H1 (cell line): ENCODE measurements at regions not wholly inside any gene's neighbourhood (a gene's known extent, or its start where the extent isn't known, plus 50 kb on each side); places are given as distances from the start of the nearest gene placed in this dataset.

Source experiments
- CTCF ChIA-PET: fragments of 300-600 bp; sonication (Branson Sonifier 250); formaldehyde crosslinking; loops from one replicate; lab custom pipeline; 2021; ENCODE audit not compliant: partially characterized antibody; lab: Charles Lee
- POLR2A ChIA-PET: fragments of 300-600 bp; sonication (Branson Sonifier 250); formaldehyde crosslinking; loops from one replicate; lab custom pipeline; 2021; ENCODE audit warnings: inconsistent platforms; ENCODE audit not compliant: partially characterized antibody; lab: Charles Lee
- DNase-seq, 2 experiments: peaks; one replicate each; pipeline versions ENCODE4 v3.0.0 to v3.0.0-alpha.2; 2010 to 2022; ENCODE audit warnings: low spot score in 2 of 2, low read depth in 1 of 2, mixed read lengths in 1 of 2
- FAIRE-seq: peaks from 2 replicates; lab custom pipeline; 2011; peaks lifted over from hg19 to GRCh38; lab: Jason Lieb, UNC
- H2AFZ ChIP-seq: 2 replicates; pipeline ENCODE4 v1.8.1; 2012; ENCODE audit warnings: low read length, inconsistent platforms
- H2AK5ac ChIP-seq: 2 replicates; pipeline ENCODE4 v1.6.1; 2013; ENCODE audit warnings: low read depth, low read length
- H2BK120ac ChIP-seq: replicated peaks from 2 replicates; pipeline ENCODE3; 2013; ENCODE audit warnings: low read depth, low read length, inconsistent platforms
- H2BK12ac ChIP-seq: 2 replicates; pipeline ENCODE4 v1.6.1; 2013; ENCODE audit warnings: low read depth, low read length
- H2BK15ac ChIP-seq: 2 replicates; pipeline ENCODE4 v1.6.1; 2013; ENCODE audit warnings: low read length
- H2BK20ac ChIP-seq: 2 replicates; pipeline ENCODE4 v1.6.1; 2013; ENCODE audit warnings: low read length
- H2BK5ac ChIP-seq: 2 replicates; pipeline ENCODE4 v1.6.1; 2013; ENCODE audit warnings: low read depth, low read length
- H3K14ac ChIP-seq: 2 replicates; pipeline ENCODE4 v1.6.1; 2013; ENCODE audit warnings: inconsistent platforms; ENCODE audit not compliant: insufficient read length
- H3K18ac ChIP-seq: 2 replicates; pipeline ENCODE4 v1.6.1; 2013; ENCODE audit warnings: low read length; ENCODE audit errors: extremely low read depth
- H3K23ac ChIP-seq: 2 replicates; pipeline ENCODE4 v1.6.1; 2013; ENCODE audit warnings: inconsistent platforms; ENCODE audit not compliant: insufficient read length
- H3K23me2 ChIP-seq: 2 replicates; pipeline ENCODE4 v1.6.1; 2013; ENCODE audit warnings: low read depth, low read length
- H3K27ac ChIP-seq: 2 replicates; pipeline ENCODE4 v1.6.1; 2011; ENCODE audit warnings: low read depth, low read length, inconsistent platforms
- H3K27me3 ChIP-seq, 4 experiments: replicated peaks in 1 of 4; 1 replicate in 1 of 4; 2 replicates in 3 of 4; pipeline versions ENCODE4 v1.6.1 to v1.8.1; 2011 to 2013; ENCODE audit warnings: low read length in 3 of 4, mild to moderate bottlenecking in 3 of 4, inconsistent platforms in 2 of 4, mixed read lengths in 2 of 4, moderate library complexity in 1 of 4; ENCODE audit not compliant: control insufficient read depth in 3 of 4, insufficient read depth in 3 of 4; ENCODE audit errors: extremely low read depth in 1 of 4
- H3K36me3 ChIP-seq, 4 experiments: 2 replicates each; pipeline versions ENCODE4 v1.6.1 to v1.8.1; 2011 to 2013; ENCODE audit warnings: mild to moderate bottlenecking in 4 of 4, low read length in 3 of 4, moderate library complexity in 2 of 4, control low read depth in 1 of 4, inconsistent platforms in 1 of 4; ENCODE audit not compliant: insufficient read depth in 4 of 4, control insufficient read depth in 2 of 4
- H3K4ac ChIP-seq: replicated peaks from 2 replicates; pipeline ENCODE3; 2013; ENCODE audit warnings: low read length, low read depth, mixed read lengths, inconsistent platforms; ENCODE audit not compliant: insufficient read length
- H3K4me1 ChIP-seq, 4 experiments: replicated peaks in 1 of 4; 1 replicate in 1 of 4; 2 replicates in 3 of 4; pipeline versions ENCODE4 v1.6.1 to v1.8.1; 2011 to 2013; ENCODE audit warnings: low read length in 3 of 4, inconsistent platforms in 2 of 4, mixed read lengths in 1 of 4; ENCODE audit not compliant: insufficient read depth in 4 of 4, control insufficient read depth in 3 of 4
- H3K4me2 ChIP-seq, 2 experiments: 2 replicates each; pipeline versions ENCODE4 v1.6.1 to v1.8.1; 2011 to 2013; ENCODE audit warnings: low read depth in 2 of 2, low read length in 2 of 2, control low read depth in 1 of 2, inconsistent platforms in 1 of 2, mild to moderate bottlenecking in 1 of 2; ENCODE audit not compliant: insufficient read depth in 1 of 2
- H3K4me3 ChIP-seq, 4 experiments: fragments of 200-600, 300-600 bp in 1 of 4; sonication (generic), shearing (Covaris generic), sonication (Bioruptor Twin) in 1 of 4; 2 replicates each; pipeline versions ENCODE4 v1.5.1 to v1.8.1; 2011 to 2016; ENCODE audit warnings: low read length in 4 of 4, low read depth in 3 of 4, control low read depth in 2 of 4, inconsistent platforms in 2 of 4, mild to moderate bottlenecking in 2 of 4, mixed read lengths in 1 of 4, moderate library complexity in 1 of 4; ENCODE audit not compliant: insufficient read depth in 2 of 4; ENCODE audit errors: extremely low read depth in 1 of 4
- H3K56ac ChIP-seq: replicated peaks from 2 replicates; pipeline ENCODE3; 2013; ENCODE audit warnings: low read depth, mild to moderate bottlenecking, mixed read lengths, low read length, inconsistent platforms; ENCODE audit not compliant: insufficient read length
- H3K79me1 ChIP-seq: 2 replicates; pipeline ENCODE4 v1.6.1; 2013; ENCODE audit warnings: low read depth, low read length, control low read depth
- H3K79me2 ChIP-seq, 2 experiments: 2 replicates each; pipeline versions ENCODE4 v1.6.1 to v1.8.1; 2012 to 2013; ENCODE audit warnings: low read length in 2 of 2, mild to moderate bottlenecking in 2 of 2, inconsistent platforms in 1 of 2; ENCODE audit not compliant: insufficient read depth in 2 of 2, control insufficient read depth in 1 of 2
- H3K9ac ChIP-seq, 4 experiments: replicated peaks in 1 of 4; 1 replicate in 1 of 4; 2 replicates in 3 of 4; pipeline versions ENCODE4 v1.6.1 to v1.8.1; 2011 to 2013; ENCODE audit warnings: low read depth in 3 of 4, low read length in 3 of 4, control low read depth in 2 of 4, mild to moderate bottlenecking in 2 of 4, moderate library complexity in 2 of 4, inconsistent platforms in 1 of 4; ENCODE audit errors: extremely low read depth in 1 of 4
- H3K9me3 ChIP-seq, 2 experiments: 2 replicates each; pipeline versions ENCODE4 v1.6.1 to v1.8.1; 2012 to 2013; ENCODE audit warnings: mild to moderate bottlenecking in 2 of 2, moderate library complexity in 2 of 2, control low read depth in 1 of 2, inconsistent platforms in 1 of 2, low read depth in 1 of 2, low read length in 1 of 2, mixed read lengths in 1 of 2; ENCODE audit not compliant: insufficient read depth in 2 of 2
- H4K20me1 ChIP-seq, 2 experiments: replicated peaks in 1 of 2; 2 replicates each; pipeline versions ENCODE3 to v1.8.1; 2011 to 2013; ENCODE audit warnings: inconsistent platforms in 2 of 2, low read length in 2 of 2, mild to moderate bottlenecking in 1 of 2; ENCODE audit not compliant: insufficient read depth in 2 of 2, control insufficient read depth in 1 of 2
- H4K5ac ChIP-seq: 2 replicates; pipeline ENCODE4 v1.6.1; 2013; ENCODE audit warnings: low read length, low read depth, mixed read lengths, inconsistent platforms; ENCODE audit not compliant: insufficient read length
- H4K8ac ChIP-seq: 2 replicates; pipeline ENCODE4 v1.8.0; 2013; ENCODE audit warnings: mild to moderate bottlenecking, moderate library complexity, low read length, inconsistent platforms; ENCODE audit not compliant: insufficient read depth; ENCODE audit errors: extremely low read depth
- H4K91ac ChIP-seq: replicated peaks from 2 replicates; pipeline ENCODE3; 2013; ENCODE audit warnings: low read length, mixed read lengths, inconsistent platforms; ENCODE audit not compliant: insufficient read length
- HDAC2 ChIP-seq, 2 experiments: fragments of 300-600 bp in 1 of 2; sonication (generic) in 1 of 2; IDR thresholded peaks; 2 replicates each; pipeline ENCODE4 v1.6.1; 2011 to 2012; ENCODE audit warnings: low read depth in 2 of 2, low read length in 2 of 2, mild to moderate bottlenecking in 2 of 2, moderate library complexity in 2 of 2, borderline replicate concordance in 1 of 2, inconsistent platforms in 1 of 2
- KDM4A ChIP-seq: IDR thresholded peaks from one replicate; pipeline ENCODE4 v1.7.1; 2012; ENCODE audit warnings: low read depth, mild to moderate bottlenecking, moderate library complexity, low read length, inconsistent platforms; ENCODE audit not compliant: severe bottlenecking
- SP4 ChIP-seq: IDR thresholded peaks from 2 replicates; pipeline ENCODE4 v1.6.1; 2012; ENCODE audit warnings: low read length, inconsistent platforms
- TEAD4 ChIP-seq: IDR thresholded peaks from 2 replicates; pipeline ENCODE4 v1.6.1; 2012; ENCODE audit warnings: low read depth, low read length, inconsistent platforms, mixed read lengths
- WGBS, 2 experiments: shearing (Covaris generic) in 1 of 2; methylation state at CpG; one replicate each; pipeline versions ENCODE4 v1.1.6 to v1.1.7; 2013 to 2015; ENCODE audit warnings: low lambda C conversion rate in 2 of 2, mixed read lengths in 2 of 2, inconsistent platforms in 1 of 2, low coverage in 1 of 2, missing lambda C conversion rate in 1 of 2; ENCODE audit not compliant: insufficient replicate concordance in 2 of 2, insufficient coverage in 1 of 2, insufficient read length in 1 of 2; ENCODE audit errors: extremely low coverage in 1 of 2, missing lambda C conversion rate in 1 of 2; 5-methylcytosine and 5-hydroxymethylcytosine counted together

GRCh38 chr2:136301006-136301405, 183.1 kb upstream of the CXCR4 start:
- Histone ChIP-seq H2BK20ac (no peak overlapping the region), H4K8ac (no peak overlapping the region), H3K36me3 (no peaks in the 10 kb centered on the region), H2AFZ (no peak overlapping the region), H4K20me1 (no peaks in the 10 kb centered on the region), H4K5ac (no peak overlapping the region), H3K27me3 (no peaks in the 10 kb centered on the region), H3K4me2 (no peak overlapping the region), H3K4me1 (no peaks in the 10 kb centered on the region), H2AK5ac (no peak overlapping the region), H3K14ac (no peak overlapping the region), H2BK12ac (no peak overlapping the region), H3K4ac (no peak overlapping the region), H3K56ac (no peak overlapping the region), H2BK15ac (no peak overlapping the region), H3K9me3 (no peaks in the 10 kb centered on the region), H4K91ac (no peak overlapping the region), H3K4me3 (no peak overlapping the region), H3K9ac (no peak overlapping the region), H3K27ac (no peak overlapping the region), H3K79me2 (no peaks in the 10 kb centered on the region), H3K23me2 (no peaks in the 10 kb centered on the region), H2BK5ac (no peak overlapping the region), H3K79me1 (no peaks in the 10 kb centered on the region), H3K23ac (no peak overlapping the region), H3K18ac (no peak overlapping the region), H2BK120ac (no peak overlapping the region)
- no peak for FAIRE-seq
- ChIA-PET CTCF (no interaction called here), POLR2A (no interaction called here)
- 89% methylated on average over 10 of the region's 10 CpGs; no CpG with 5 or more reads in 1 of the 2 experiments for WGBS, 2 experiments
- no peak for DNase-seq
- TF ChIP-seq TEAD4 (no peak), HDAC2 (IDR thresholded peaks at IDR 0.05; ENCODE audit: borderline replicate concordance in 1 of 2, low read depth in 2 of 2, low read length in 2 of 2) (no peak), SP4 (no peak), KDM4A (no peak)
